SU-DHL-6 (cell line): ENCODE measurements at regions not wholly inside any gene's neighbourhood (a gene's known extent, or its start where the extent isn't known, plus 50 kb on each side); places are given as distances from the start of the nearest gene placed in this dataset.

Experiments
- H2AFZ ChIP-seq: fragments of 200-600 bp; sonication (generic); 2 replicates; pipeline ENCODE4 v1.6.1; 2014; ENCODE audit warnings: low read depth, mild to moderate bottlenecking, moderate library complexity, mixed read lengths, antibody characterized with exemption, low read length; ENCODE audit not compliant: severe bottlenecking
- H3F3A ChIP-seq: fragments of 200-600 bp; shearing (Covaris generic); 2 replicates; pipeline ENCODE4 v1.6.0; 2016; ENCODE audit warnings: antibody characterized with exemption, mild to moderate bottlenecking; ENCODE audit not compliant: insufficient read depth
- H3K27ac ChIP-seq: fragments of 200-600 bp; sonication (generic); 2 replicates; pipeline ENCODE4 v1.5.1; 2016; ENCODE audit warnings: low read depth, mild to moderate bottlenecking, low read length, moderate library complexity, mixed read lengths
- H3K27me3 ChIP-seq: fragments of 200-600 bp; sonication (generic), shearing (Covaris generic); 2 replicates; pipeline ENCODE4 v1.6.0; 2014; ENCODE audit warnings: mild to moderate bottlenecking, low read length
- H3K36me3 ChIP-seq: fragments of 200-600 bp; sonication (generic); 2 replicates; pipeline ENCODE4 v1.6.1; 2014; ENCODE audit warnings: mild to moderate bottlenecking, low read length, mixed read lengths
- H3K4me2 ChIP-seq: fragments of 300-600, 200-600 bp; shearing (Covaris generic), sonication (generic); 2 replicates; pipeline ENCODE4 v1.6.0; 2014; ENCODE audit warnings: low read length, low read depth, mild to moderate bottlenecking; ENCODE audit not compliant: poor library complexity, severe bottlenecking
- H3K4me3 ChIP-seq: fragments of 200-600 bp; sonication (generic); 2 replicates; pipeline ENCODE4 v1.5.1; 2014; ENCODE audit warnings: antibody characterized with exemption, low read length, mild to moderate bottlenecking, mixed read lengths; ENCODE audit not compliant: insufficient read depth, poor library complexity, severe bottlenecking
- H3K79me2 ChIP-seq: fragments of 200-600 bp; sonication (generic); 2 replicates; pipeline ENCODE4 v1.6.1; 2014; ENCODE audit warnings: mild to moderate bottlenecking, low read length, moderate library complexity; ENCODE audit not compliant: insufficient read depth
- H3K9ac ChIP-seq: fragments of 200-600 bp; sonication (generic); 2 replicates; pipeline ENCODE4 v1.7.0; 2014; ENCODE audit warnings: mild to moderate bottlenecking, low read length
- H3K9me2 ChIP-seq: fragments of 200-600 bp; sonication (generic); replicated peaks from 2 replicates; pipeline ENCODE4 v1.6.1; 2014; ENCODE audit warnings: low read length; ENCODE audit not compliant: insufficient read depth
- H3K9me3 ChIP-seq: fragments of 200-600 bp; sonication (generic); 2 replicates; pipeline ENCODE4 v1.6.1; 2014; ENCODE audit warnings: low read length, mixed read lengths; ENCODE audit not compliant: insufficient read depth
- H4K20me1 ChIP-seq: fragments of 200-600 bp; sonication (generic); 2 replicates; pipeline ENCODE4 v1.6.1; 2014; ENCODE audit warnings: low read depth, mild to moderate bottlenecking, antibody characterized with exemption, low read length, moderate library complexity, mixed read lengths
- CTCF ChIP-seq: fragments of 200-600 bp; sonication (generic); IDR thresholded peaks from one replicate; pipeline ENCODE4 v1.5.1; 2017; ENCODE audit warnings: antibody characterized with exemption, mild to moderate bottlenecking, low read length, moderate library complexity; ENCODE audit not compliant: insufficient read depth, poor library complexity, severe bottlenecking
- EZH2phosphoT487 ChIP-seq: fragments of 200-600 bp; sonication (generic), shearing (Covaris generic); conservative IDR thresholded peaks from 2 replicates; pipeline ENCODE4 v1.6.1; 2018; ENCODE audit warnings: mild to moderate bottlenecking, antibody characterized with exemption, low read length, moderate library complexity, mixed read lengths

- TF ChIP-seq CTCF (no peak), EZH2phosphoT487 (no peak)
- Histone ChIP-seq H3K27ac (no peak overlapping the region), H3K79me2 (no peaks in the 10 kb centered on the region)
Observed at GRCh38 chr2:147231081-147231480, 613.7 kb upstream of the ACVR2A start.

GRCh38 chr2:147227313-147227712 is 617.5 kb upstream of the ACVR2A start:
- no peak overlapping the region for H3K27ac ChIP-seq
- H3F3A ChIP-seq, result no peaks in the 10 kb centered on the region
- H3K4me3 ChIP-seq, result no peak overlapping the region
- H3K79me2 ChIP-seq, result no peaks in the 10 kb centered on the region
- no peaks in the 10 kb centered on the region for H4K20me1 ChIP-seq
- no peaks in the 10 kb centered on the region for H3K9me2 ChIP-seq
- no peak overlapping the region for H2AFZ ChIP-seq
- H3K4me2 ChIP-seq, result no peak overlapping the region
- TF ChIP-seq EZH2phosphoT487 (no peak), CTCF (no peak)
- no peaks in the 10 kb centered on the region for H3K9me3 ChIP-seq
- H3K27me3 ChIP-seq, result no peaks in the 10 kb centered on the region
- no peaks in the 10 kb centered on the region for H3K36me3 ChIP-seq
- no peak overlapping the region for H3K9ac ChIP-seq

More at GRCh38 chr2:147231081-147231480, 613.7 kb upstream of the ACVR2A start:
- Histone ChIP-seq H2AFZ (no peak overlapping the region), H3K9me3 (no peaks in the 10 kb centered on the region), H3K27me3 (no peaks in the 10 kb centered on the region), H3K4me3 (no peak overlapping the region), H3K9me2 (no peaks in the 10 kb centered on the region), H4K20me1 (no peaks in the 10 kb centered on the region), H3F3A (no peaks in the 10 kb centered on the region), H3K9ac (no peak overlapping the region), H3K36me3 (no peaks in the 10 kb centered on the region), H3K4me2 (no peak overlapping the region)

- H3K79me2 ChIP-seq, result no peaks in the 10 kb centered on the region
- H3K4me2 ChIP-seq, result no peak overlapping the region
- H3K27me3 ChIP-seq, result no peaks in the 10 kb centered on the region
- H3F3A ChIP-seq, result no peaks in the 10 kb centered on the region
- no peaks in the 10 kb centered on the region for H3K9me3 ChIP-seq
- no peak overlapping the region for H3K4me3 ChIP-seq
- no peaks in the 10 kb centered on the region for H4K20me1 ChIP-seq
- H3K36me3 ChIP-seq, result no peaks in the 10 kb centered on the region
- TF ChIP-seq EZH2phosphoT487 (no peak), CTCF (no peak)
- H3K9me2 ChIP-seq, result no peaks in the 10 kb centered on the region
- no peak overlapping the region for H3K9ac ChIP-seq
- no peak overlapping the region for H2AFZ ChIP-seq
- no peak overlapping the region for H3K27ac ChIP-seq
Observed at GRCh38 chr2:147224070-147224469, 620.8 kb upstream of the ACVR2A start.
